ENCODE measurements at regions not wholly inside any gene's neighbourhood (a gene's known extent, or its start where the extent isn't known, plus 50 kb on each side); places are given as distances from the start of the nearest gene placed in this dataset.

- no peaks in the 10 kb centered on the region for H3K4me1 ChIP-seq (ENCODE audit: control insufficient read depth in 3 of 3, insufficient read depth in 2 of 3, low read depth in 1 of 3, low read length in 2 of 3)
- 36 to 55% (median 53%) methylated on average over 7 of the region's 7 CpGs for WGBS, 3 donors
- no peak overlapping the region for H3K27ac ChIP-seq (ENCODE audit: low read depth in 1 of 3, low read length in 2 of 3)
- H3K36me3 ChIP-seq (ENCODE audit: control insufficient read depth in 3 of 3, insufficient read depth in 2 of 3, low read depth in 1 of 3, low read length in 3 of 3), result no peaks in the 10 kb centered on the region
- FAIRE-seq, result no peak
- H3K9me3 ChIP-seq (ENCODE audit: control insufficient read depth in 2 of 2, insufficient read depth in 1 of 2, low read depth in 1 of 2, low read length in 1 of 2), result no peaks in the 10 kb centered on the region
- DNase-seq, result no peak
- H3K4me3 ChIP-seq (ENCODE audit: low read depth in 1 of 3, low read length in 3 of 3), result no peak overlapping the region
- H3K27me3 ChIP-seq (ENCODE audit: control insufficient read depth in 3 of 3, insufficient read depth in 3 of 3, low read length in 3 of 3), result no peaks in the 10 kb centered on the region
Measured at GRCh38 chr4:60884587-60884986, 315.5 kb upstream of the ADGRL3 start.

GRCh38 chr4:60885011-60885410 lies 315.1 kb upstream of the ADGRL3 start:
- Histone ChIP-seq H3K9me3 (ENCODE audit: control insufficient read depth in 2 of 2, insufficient read depth in 1 of 2, low read depth in 1 of 2, low read length in 1 of 2) (no peaks in the 10 kb centered on the region), H3K36me3 (ENCODE audit: control insufficient read depth in 3 of 3, insufficient read depth in 2 of 3, low read depth in 1 of 3, low read length in 3 of 3) (no peaks in the 10 kb centered on the region), H3K4me3 (ENCODE audit: low read depth in 1 of 3, low read length in 3 of 3) (no peak overlapping the region), H3K27ac (ENCODE audit: low read depth in 1 of 3, low read length in 2 of 3) (no peak overlapping the region), H3K4me1 (ENCODE audit: control insufficient read depth in 3 of 3, insufficient read depth in 2 of 3, low read depth in 1 of 3, low read length in 2 of 3) (no peaks in the 10 kb centered on the region), H3K27me3 (ENCODE audit: control insufficient read depth in 3 of 3, insufficient read depth in 3 of 3, low read length in 3 of 3) (no peaks in the 10 kb centered on the region)
- no peak for DNase-seq
- no peak for FAIRE-seq
- WGBS, 3 donors, result 58 to 76% (median 66%) methylated on average over 2 of the region's 2 CpGs

- DNase-seq, result no peak
- no peaks in the 10 kb centered on the region for H3K9me3 ChIP-seq (ENCODE audit: control insufficient read depth in 2 of 2, insufficient read depth in 1 of 2, low read depth in 1 of 2, low read length in 1 of 2)
- H3K36me3 ChIP-seq (ENCODE audit: control insufficient read depth in 3 of 3, insufficient read depth in 2 of 3, low read depth in 1 of 3, low read length in 3 of 3), result no peaks in the 10 kb centered on the region
- no peaks in the 10 kb centered on the region for H3K27me3 ChIP-seq (ENCODE audit: control insufficient read depth in 3 of 3, insufficient read depth in 3 of 3, low read length in 3 of 3)
- no peaks in the 10 kb centered on the region for H3K4me1 ChIP-seq (ENCODE audit: control insufficient read depth in 3 of 3, insufficient read depth in 2 of 3, low read depth in 1 of 3, low read length in 2 of 3)
- H3K27ac ChIP-seq (ENCODE audit: low read depth in 1 of 3, low read length in 2 of 3), result no peak overlapping the region
- FAIRE-seq, result no peak
- WGBS, 3 donors, result 72 to 90% (median 84%) methylated on average over 2 of the region's 2 CpGs
- H3K4me3 ChIP-seq (ENCODE audit: low read depth in 1 of 3, low read length in 3 of 3), result no peak overlapping the region
Measured at GRCh38 chr4:60890743-60891142, 309.4 kb upstream of the ADGRL3 start.

GRCh38 chr4:60891947-60892346 lies 308.2 kb upstream of the ADGRL3 start:
- H3K4me3 ChIP-seq (ENCODE audit: low read depth in 1 of 3, low read length in 3 of 3), result no peak overlapping the region
- H3K36me3 ChIP-seq (ENCODE audit: control insufficient read depth in 3 of 3, insufficient read depth in 2 of 3, low read depth in 1 of 3, low read length in 3 of 3), result no peaks in the 10 kb centered on the region
- no peaks in the 10 kb centered on the region for H3K9me3 ChIP-seq (ENCODE audit: control insufficient read depth in 2 of 2, insufficient read depth in 1 of 2, low read depth in 1 of 2, low read length in 1 of 2)
- no peaks in the 10 kb centered on the region for H3K4me1 ChIP-seq (ENCODE audit: control insufficient read depth in 3 of 3, insufficient read depth in 2 of 3, low read depth in 1 of 3, low read length in 2 of 3)
- DNase-seq (no peak), FAIRE-seq (no peak)
- H3K27me3 ChIP-seq (ENCODE audit: control insufficient read depth in 3 of 3, insufficient read depth in 3 of 3, low read length in 3 of 3), result no peaks in the 10 kb centered on the region
- no peak overlapping the region for H3K27ac ChIP-seq (ENCODE audit: low read depth in 1 of 3, low read length in 2 of 3)

- H3K27ac ChIP-seq (ENCODE audit: low read depth in 1 of 3, low read length in 2 of 3), result no peak overlapping the region
- H3K4me3 ChIP-seq (ENCODE audit: low read depth in 1 of 3, low read length in 3 of 3), result no peak overlapping the region
- WGBS, 3 donors, result 27 to 34% (median 33%) methylated on average over 3 of the region's 3 CpGs
- no peaks in the 10 kb centered on the region for H3K27me3 ChIP-seq (ENCODE audit: control insufficient read depth in 3 of 3, insufficient read depth in 3 of 3, low read length in 3 of 3)
- H3K36me3 ChIP-seq (ENCODE audit: control insufficient read depth in 3 of 3, insufficient read depth in 2 of 3, low read depth in 1 of 3, low read length in 3 of 3), result no peaks in the 10 kb centered on the region
- DNase-seq (no peak), FAIRE-seq (no peak)
- no peaks in the 10 kb centered on the region for H3K4me1 ChIP-seq (ENCODE audit: control insufficient read depth in 3 of 3, insufficient read depth in 2 of 3, low read depth in 1 of 3, low read length in 2 of 3)
- H3K9me3 ChIP-seq (ENCODE audit: control insufficient read depth in 2 of 2, insufficient read depth in 1 of 2, low read depth in 1 of 2, low read length in 1 of 2), result no peaks in the 10 kb centered on the region
Measured at GRCh38 chr4:60897415-60897814, 302.7 kb upstream of the ADGRL3 start.

- no peak overlapping the region for H3K27ac ChIP-seq (ENCODE audit: low read depth in 1 of 3, low read length in 2 of 3)
- no peak for FAIRE-seq
- H3K4me3 ChIP-seq (ENCODE audit: low read depth in 1 of 3, low read length in 3 of 3), result no peak overlapping the region
- no peaks in the 10 kb centered on the region for H3K27me3 ChIP-seq (ENCODE audit: control insufficient read depth in 3 of 3, insufficient read depth in 3 of 3, low read length in 3 of 3)
- DNase-seq, result no peak
- H3K36me3 ChIP-seq (ENCODE audit: control insufficient read depth in 3 of 3, insufficient read depth in 2 of 3, low read depth in 1 of 3, low read length in 3 of 3), result no peaks in the 10 kb centered on the region
- H3K9me3 ChIP-seq (ENCODE audit: control insufficient read depth in 2 of 2, insufficient read depth in 1 of 2, low read depth in 1 of 2, low read length in 1 of 2), result no peaks in the 10 kb centered on the region
- H3K4me1 ChIP-seq (ENCODE audit: control insufficient read depth in 3 of 3, insufficient read depth in 2 of 3, low read depth in 1 of 3, low read length in 2 of 3), result no peaks in the 10 kb centered on the region
- 88 to 95% (median 91%) methylated on average over 4 of the region's 4 CpGs for WGBS, 3 donors
Measured at GRCh38 chr4:60905162-60905561, 295.0 kb upstream of the ADGRL3 start.

GRCh38 chr4:60911127-60911526 lies 289.0 kb upstream of the ADGRL3 start:
- Histone ChIP-seq H3K4me3 (ENCODE audit: low read depth in 1 of 3, low read length in 3 of 3) (no peak overlapping the region), H3K9me3 (ENCODE audit: control insufficient read depth in 2 of 2, insufficient read depth in 1 of 2, low read depth in 1 of 2, low read length in 1 of 2) (no peaks in the 10 kb centered on the region), H3K36me3 (ENCODE audit: control insufficient read depth in 3 of 3, insufficient read depth in 2 of 3, low read depth in 1 of 3, low read length in 3 of 3) (no peaks in the 10 kb centered on the region), H3K27ac (ENCODE audit: low read depth in 1 of 3, low read length in 2 of 3) (no peak overlapping the region), H3K27me3 (ENCODE audit: control insufficient read depth in 3 of 3, insufficient read depth in 3 of 3, low read length in 3 of 3) (no peaks in the 10 kb centered on the region), H3K4me1 (ENCODE audit: control insufficient read depth in 3 of 3, insufficient read depth in 2 of 3, low read depth in 1 of 3, low read length in 2 of 3) (no peaks in the 10 kb centered on the region)
- DNase-seq, result no peak
- no peak for FAIRE-seq

- WGBS, 3 donors, result 60 to 80% (median 79%) methylated on average over 3 of the region's 3 CpGs
- no peaks in the 10 kb centered on the region for H3K36me3 ChIP-seq (ENCODE audit: control insufficient read depth in 3 of 3, insufficient read depth in 2 of 3, low read depth in 1 of 3, low read length in 3 of 3)
- no peak for FAIRE-seq
- H3K4me1 ChIP-seq (ENCODE audit: control insufficient read depth in 3 of 3, insufficient read depth in 2 of 3, low read depth in 1 of 3, low read length in 2 of 3), result no peaks in the 10 kb centered on the region
- H3K27ac ChIP-seq (ENCODE audit: low read depth in 1 of 3, low read length in 2 of 3), result no peak overlapping the region
- DNase-seq, result no peak
- H3K27me3 ChIP-seq (ENCODE audit: control insufficient read depth in 3 of 3, insufficient read depth in 3 of 3, low read length in 3 of 3), result no peaks in the 10 kb centered on the region
- H3K9me3 ChIP-seq (ENCODE audit: control insufficient read depth in 2 of 2, insufficient read depth in 1 of 2, low read depth in 1 of 2, low read length in 1 of 2), result no peaks in the 10 kb centered on the region
- H3K4me3 ChIP-seq (ENCODE audit: low read depth in 1 of 3, low read length in 3 of 3), result no peak overlapping the region
Measured at GRCh38 chr4:60913002-60913401, 287.1 kb upstream of the ADGRL3 start.

GRCh38 chr4:60913671-60914070 lies 286.5 kb upstream of the ADGRL3 start:
- DNase-seq, result no peak
- 80 to 85% (median 84%) methylated on average over 2 of the region's 2 CpGs for WGBS, 3 donors
- Histone ChIP-seq H3K27me3 (ENCODE audit: control insufficient read depth in 3 of 3, insufficient read depth in 3 of 3, low read length in 3 of 3) (no peaks in the 10 kb centered on the region), H3K9me3 (ENCODE audit: control insufficient read depth in 2 of 2, insufficient read depth in 1 of 2, low read depth in 1 of 2, low read length in 1 of 2) (no peaks in the 10 kb centered on the region), H3K4me1 (ENCODE audit: control insufficient read depth in 3 of 3, insufficient read depth in 2 of 3, low read depth in 1 of 3, low read length in 2 of 3) (no peaks in the 10 kb centered on the region), H3K36me3 (ENCODE audit: control insufficient read depth in 3 of 3, insufficient read depth in 2 of 3, low read depth in 1 of 3, low read length in 3 of 3) (no peaks in the 10 kb centered on the region), H3K27ac (ENCODE audit: low read depth in 1 of 3, low read length in 2 of 3) (no peak overlapping the region), H3K4me3 (ENCODE audit: low read depth in 1 of 3, low read length in 3 of 3) (no peak overlapping the region)
- no peak for FAIRE-seq
